Erythroblast (primary cell): ENCODE measurements at regions not wholly inside any gene's neighbourhood (a gene's known extent, or its start where the extent isn't known, plus 50 kb on each side); places are given as distances from the start of the nearest gene placed in this dataset.

Source experiments
- DNase-seq, 2 experiments: peaks; one replicate each; lab custom pipeline; 2025; lab: John Stamatoyannopoulos, UW
- GATA1 ChIP-seq: IDR thresholded peaks from 2 replicates; pipeline ENCODE4 v1.6.1; 2011; ENCODE audit warnings: low read depth, mild to moderate bottlenecking, control low read depth, low read length, moderate library complexity
- POLR2A ChIP-seq: IDR thresholded peaks from 2 replicates; pipeline ENCODE4 v1.6.1; 2011; ENCODE audit warnings: mild to moderate bottlenecking, low read length

DNA sequence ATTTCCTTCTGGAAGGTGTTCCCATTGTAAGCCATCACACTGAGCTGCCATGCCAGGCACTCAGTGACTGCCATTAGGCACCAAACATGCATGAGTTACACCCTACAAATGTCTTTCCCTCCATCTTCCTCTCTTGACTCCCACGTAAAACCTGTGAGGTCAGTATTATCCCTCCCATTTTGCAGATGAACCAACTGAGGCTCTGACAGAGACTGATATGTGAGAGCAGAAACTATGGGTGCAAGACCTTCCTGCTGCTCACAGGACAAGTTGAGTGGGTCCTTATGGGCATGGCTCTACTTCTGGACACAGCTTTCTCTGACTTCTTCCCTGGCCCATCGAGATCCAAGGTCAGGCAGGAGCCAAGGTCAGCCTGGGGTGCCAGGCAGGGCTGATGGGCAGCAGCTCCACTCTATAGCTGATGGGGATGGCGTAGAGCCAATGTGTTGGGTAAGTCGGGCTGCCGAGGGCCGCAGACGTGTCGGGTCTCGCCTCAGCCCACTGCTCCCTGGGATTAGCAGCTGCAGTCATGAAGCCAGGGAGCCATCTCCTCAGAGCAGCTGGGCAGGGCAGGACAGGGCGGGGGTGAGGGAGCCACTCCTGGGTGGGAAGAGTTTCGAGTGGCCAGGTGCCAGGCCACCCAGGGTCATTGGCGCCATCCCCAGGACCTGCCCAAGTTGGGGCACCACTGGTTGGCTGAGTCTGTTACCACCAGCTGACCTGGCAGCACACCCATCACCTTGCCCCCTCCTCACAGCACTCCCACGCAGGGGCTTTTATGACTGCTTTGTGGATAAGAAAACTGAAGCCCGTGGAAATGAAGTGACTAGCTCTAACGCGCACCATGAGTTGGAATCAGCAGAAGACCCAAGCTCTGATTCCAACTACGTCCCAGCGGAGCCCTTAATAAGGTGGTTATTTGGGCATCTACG is 117.8 kb upstream of the ZMIZ1 start:
- no peak for TF ChIP-seq GATA1
- TF ChIP-seq POLR2A, result no peak
- no peak for DNase-seq

DNA sequence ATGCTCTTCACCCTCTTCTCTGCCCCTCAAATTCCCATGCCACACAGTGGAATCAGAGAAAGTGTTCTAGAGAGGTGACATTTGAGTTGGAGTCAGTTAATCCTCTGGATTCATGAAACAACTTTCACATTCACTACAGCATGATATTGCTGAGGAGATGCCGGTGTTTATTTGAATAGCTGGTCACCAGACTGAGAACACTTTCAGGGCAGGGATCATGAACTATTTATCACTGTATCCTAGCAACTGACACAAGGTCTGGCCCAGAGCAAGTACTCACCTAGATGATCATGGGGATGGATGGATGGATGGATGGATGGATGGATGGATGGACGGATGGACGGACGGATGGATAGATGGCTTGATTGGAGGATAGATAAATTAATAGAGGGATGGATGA is 116.7 kb upstream of the ZMIZ1 start:
- DNase-seq, result no peak
- no peak for TF ChIP-seq GATA1
- TF ChIP-seq POLR2A, result no peak

DNA sequence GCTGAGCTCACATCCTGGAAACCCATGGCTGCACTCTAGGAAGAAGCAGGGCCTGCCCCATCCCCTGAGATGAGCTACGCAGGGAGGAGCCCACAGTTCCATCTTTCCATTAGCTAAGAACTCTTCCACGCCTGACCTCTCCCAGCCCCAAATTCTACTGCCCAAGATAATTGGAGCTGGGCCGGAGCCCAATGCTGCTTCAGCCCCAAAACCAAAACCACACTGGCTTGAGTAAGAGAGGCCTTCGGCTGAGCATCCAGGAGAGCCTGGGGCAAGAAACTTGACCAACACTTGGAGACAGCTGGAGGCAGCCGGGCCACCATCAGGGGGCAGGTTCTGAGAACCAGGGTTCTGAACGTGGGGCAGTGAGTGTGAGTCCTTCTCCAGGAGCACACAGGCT is 116.1 kb upstream of the ZMIZ1 start:
- TF ChIP-seq POLR2A, result no peak
- no peak for TF ChIP-seq GATA1
- no peak for DNase-seq

DNA sequence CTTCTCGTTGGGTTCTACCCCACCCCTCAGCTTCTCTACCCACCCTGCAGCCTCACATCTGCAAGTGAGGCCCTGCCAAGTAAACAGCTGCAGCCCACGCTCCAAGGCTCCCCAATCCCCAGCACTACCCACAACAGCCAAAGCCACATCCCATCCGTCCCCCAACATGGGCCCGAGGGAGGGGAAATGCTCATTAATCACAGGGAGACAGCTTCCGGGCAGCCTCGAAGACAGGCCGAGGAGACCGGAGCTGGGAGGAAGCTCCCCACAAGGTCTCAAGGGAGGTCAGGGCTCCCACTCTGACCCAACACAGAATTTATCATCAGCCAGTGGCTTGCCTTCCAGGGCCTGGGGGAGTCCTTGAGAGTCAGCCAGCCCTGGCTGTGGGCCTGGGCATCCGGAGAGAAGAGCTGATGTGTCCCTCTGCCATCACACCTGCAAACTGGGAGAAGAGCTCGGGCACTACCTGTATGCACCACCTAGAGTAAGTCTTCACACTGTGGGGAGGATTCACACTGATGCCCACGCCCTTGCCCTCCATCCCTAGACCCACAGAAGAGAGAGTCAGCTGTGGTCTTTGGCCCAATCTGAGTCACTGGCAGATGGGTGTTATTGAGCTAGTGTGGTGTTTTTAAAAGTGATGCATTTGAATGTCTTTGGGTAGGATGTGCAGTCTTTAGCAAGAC is 115.5 kb upstream of the ZMIZ1 start:
- TF ChIP-seq GATA1 (no peak), POLR2A (no peak)
- no peak for DNase-seq

DNA sequence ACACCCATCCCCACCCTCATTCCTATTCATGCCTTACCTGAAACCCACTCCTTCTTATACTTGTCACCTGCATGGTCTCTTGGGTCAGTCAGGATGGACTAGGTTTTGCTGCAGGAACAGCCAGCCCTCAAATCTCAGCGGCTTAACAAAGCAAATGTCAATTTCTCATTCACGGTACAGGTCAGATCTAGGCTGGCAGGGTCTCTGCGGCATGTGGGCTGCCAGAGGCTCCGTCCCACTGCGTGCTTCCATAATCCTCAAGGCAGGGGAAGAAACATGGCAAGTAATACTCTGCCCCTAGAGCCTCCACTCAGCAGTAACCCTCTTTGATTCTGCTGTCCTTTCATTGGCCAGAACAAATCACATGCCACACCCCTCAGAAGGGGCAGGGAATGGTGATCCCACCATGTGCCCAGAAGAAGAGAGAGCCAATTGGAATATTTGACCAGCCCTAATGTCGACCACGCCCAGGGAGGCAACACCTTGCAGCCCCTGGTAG is 114.9 kb upstream of the ZMIZ1 start:
- no peak for DNase-seq

DNA sequence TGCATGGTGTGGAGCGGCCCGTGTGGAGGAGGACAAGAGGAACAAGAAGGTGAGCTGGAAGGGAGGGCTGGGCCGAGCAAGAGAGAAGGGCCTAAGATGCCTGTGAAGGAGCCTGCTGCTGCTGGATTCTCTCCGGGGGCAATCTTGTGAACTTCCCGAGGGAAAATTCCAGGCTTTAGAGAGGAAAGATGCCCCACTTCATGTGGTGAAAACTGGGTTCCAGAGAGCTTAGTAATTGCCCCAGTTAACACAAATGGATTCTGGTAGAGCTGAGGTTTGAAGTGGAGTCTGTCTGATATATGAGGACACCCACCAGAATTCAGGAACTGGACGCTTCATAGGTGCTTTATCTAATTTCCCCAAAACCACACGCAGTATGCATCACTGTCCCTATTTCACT is 114.1 kb upstream of the ZMIZ1 start:
- TF ChIP-seq POLR2A, result no peak

More for the DNA sequence above, 114.9 kb upstream of the ZMIZ1 start:
- TF ChIP-seq GATA1, result no peak

DNA sequence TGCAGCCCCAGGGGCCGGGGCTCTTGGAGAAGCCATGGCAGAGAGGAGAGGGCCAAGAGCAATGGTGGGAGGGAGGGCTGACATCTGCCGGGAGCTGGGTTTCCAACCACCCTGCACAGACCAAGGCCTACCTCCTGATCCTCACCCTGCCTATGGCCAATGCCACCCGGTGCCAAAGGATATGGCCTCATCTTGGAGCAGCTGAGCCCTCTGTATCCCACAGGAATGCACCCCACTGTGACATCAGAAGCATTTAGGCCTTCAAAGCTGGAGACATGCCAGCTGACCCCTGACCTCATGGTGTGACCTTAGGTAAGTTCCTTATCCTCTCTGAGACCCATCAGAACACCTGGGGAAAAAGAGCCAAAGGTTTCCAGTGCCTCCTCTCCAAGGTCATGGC is 113.6 kb upstream of the ZMIZ1 start:
- DNase-seq, result no peak
- TF ChIP-seq POLR2A, result no peak
- no peak for TF ChIP-seq GATA1

More for the DNA sequence above, 114.1 kb upstream of the ZMIZ1 start:
- no peak for DNase-seq

DNA sequence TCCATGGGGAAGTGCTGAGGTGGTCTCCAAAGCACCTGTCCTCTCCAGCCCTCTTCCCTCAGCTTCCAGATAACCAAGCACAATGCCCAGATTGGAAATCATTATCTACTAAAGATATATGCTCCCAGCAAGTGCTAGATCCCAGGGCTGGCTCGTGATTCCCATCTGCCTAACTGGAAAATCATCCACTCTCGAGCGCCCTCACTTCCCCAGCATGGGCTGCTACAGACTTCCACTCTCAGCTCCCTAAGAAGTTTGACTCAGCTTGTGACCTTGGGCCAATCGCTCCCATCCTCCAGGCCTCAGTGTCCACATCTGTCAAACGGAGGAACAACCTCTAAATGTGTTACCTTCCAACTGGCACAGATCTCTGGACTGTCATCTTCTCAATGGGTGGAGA is 112.4 kb upstream of the ZMIZ1 start:
- TF ChIP-seq POLR2A, result no peak
- no peak for TF ChIP-seq GATA1
- DNase-seq, result no peak

DNA sequence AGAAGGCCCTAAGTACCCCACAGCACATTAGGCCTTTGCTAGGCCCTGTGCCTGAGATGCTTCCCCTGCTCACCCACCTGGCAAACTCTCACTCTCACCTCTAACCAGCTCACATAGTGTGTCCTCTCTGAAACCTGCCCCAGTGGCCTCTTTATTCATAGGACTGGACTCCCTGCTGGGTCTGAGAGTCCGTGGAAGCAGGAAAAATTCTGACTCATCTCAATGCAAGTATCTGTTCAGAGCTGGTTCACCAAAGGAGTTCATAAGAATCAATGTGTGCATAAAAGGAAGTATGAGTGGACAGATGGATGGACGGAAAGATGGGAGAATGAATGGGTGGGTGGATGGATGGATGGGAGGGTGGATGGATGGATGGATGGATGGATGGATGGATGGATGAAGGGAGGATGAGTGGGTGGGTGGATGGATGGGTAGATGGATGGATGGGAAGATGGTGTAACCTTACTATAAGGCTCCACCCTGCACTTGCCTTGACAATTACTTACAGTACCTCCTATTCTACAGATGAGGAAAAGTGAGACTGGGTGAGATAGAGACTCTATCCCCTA is 111.2 kb upstream of the ZMIZ1 start:
- DNase-seq, result no peak
- TF ChIP-seq GATA1 (no peak), POLR2A (no peak)

DNA sequence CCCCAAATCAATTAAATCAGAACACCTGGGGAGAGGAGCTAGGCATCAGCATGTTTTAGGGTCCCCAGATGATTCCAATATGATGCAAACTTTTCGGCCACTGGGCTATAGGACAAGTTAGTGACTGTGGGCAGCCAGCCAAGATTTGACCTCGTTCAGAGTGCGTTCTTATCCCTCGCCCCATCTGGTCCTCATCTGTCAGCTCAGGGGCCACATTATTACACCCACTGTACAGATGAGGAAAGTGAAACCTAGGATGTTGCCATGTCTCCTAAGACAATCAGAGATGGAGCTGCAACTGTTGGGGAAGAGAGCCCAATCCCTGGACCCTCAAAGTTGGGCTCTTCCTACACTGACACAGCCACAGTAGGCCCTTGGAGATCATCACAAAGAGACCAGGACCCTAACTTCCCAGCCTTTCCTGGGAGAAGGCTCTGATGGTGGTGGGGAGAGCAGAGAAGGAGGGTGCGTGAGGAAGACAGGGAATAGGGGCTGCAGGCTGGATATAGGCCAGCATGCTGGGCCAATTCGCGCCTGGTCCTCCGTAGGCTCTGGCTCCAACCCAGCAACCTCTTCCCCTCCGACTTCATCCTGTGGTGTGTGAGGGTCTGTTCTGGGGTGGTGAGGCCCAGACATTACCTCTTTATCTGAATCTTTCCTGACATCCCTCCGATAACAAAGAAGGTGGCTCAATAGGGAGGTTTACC is 109.4 kb upstream of the ZMIZ1 start:
- no peak for TF ChIP-seq GATA1
- TF ChIP-seq POLR2A, result no peak
- DNase-seq, result peak in 1 of 2 experiments; percentile 22

DNA sequence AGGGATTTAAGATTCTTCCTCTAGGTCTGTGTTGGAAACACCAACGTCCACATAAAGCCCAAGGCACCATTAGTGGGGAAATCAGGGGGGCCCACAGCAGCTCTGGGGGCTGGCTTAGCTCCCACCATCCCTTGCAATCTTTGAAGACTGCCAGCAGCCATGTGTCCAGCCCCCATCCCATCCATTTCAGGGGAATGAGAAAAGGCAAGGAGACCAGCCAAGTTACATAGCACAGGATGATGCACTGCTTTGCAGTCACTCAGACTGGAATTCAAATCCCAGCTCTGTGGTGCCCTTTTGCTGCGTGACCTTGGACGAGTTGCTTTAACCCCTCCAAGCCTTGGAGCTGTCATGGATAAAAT is 108.9 kb upstream of the ZMIZ1 start:
- no peak for DNase-seq
- no peak for TF ChIP-seq POLR2A
- no peak for TF ChIP-seq GATA1

DNA sequence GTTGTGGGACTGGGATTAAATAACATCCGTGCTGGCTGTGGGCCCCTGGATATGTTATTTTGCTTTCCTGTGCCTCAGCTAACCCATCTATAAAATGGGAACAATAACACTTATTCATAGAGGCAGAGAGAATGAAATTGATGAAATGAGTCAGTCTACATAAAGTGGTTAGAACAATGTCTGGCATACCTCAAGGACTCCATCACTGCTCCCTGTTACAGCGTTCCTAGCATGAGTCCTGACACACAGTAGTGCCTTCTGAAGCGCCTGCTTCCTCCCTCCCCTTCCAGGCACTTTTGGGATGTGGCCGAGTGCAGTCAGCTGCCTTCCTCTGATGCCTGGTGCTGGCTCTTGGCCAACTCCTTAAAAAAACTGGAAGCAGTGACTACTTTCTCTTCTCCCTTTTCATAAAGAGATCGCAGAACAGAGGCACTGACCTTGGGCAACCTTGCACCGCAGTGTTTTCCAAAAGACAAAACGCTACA is 108.4 kb upstream of the ZMIZ1 start:
- TF ChIP-seq POLR2A, result no peak
- TF ChIP-seq GATA1, result no peak
- no peak for DNase-seq

DNA sequence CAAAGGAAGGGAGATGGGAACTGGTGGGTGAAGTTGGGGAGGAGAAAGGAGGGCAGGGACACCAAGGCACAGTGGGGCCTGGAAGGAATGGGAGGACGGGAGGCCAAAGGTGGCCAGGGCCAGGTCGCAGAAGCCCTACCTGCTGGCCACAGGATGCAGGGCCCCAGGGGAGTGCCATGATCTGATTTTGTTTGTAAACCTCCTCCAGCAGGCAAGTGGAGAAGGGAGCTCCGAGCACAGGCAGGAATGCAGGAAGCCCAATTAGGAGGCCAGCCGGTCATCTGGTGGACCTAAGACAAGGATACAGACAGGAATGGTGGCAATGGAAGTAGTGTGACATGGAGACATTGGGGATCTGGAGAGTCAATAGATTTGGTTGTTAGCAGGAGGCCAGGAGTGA is 107.0 kb upstream of the ZMIZ1 start:
- DNase-seq, result no peak
- TF ChIP-seq POLR2A (no peak), GATA1 (no peak)
